GM12873 (cell line): ENCODE measurements at regions not wholly inside any gene's neighbourhood (a gene's known extent, or its start where the extent isn't known, plus 50 kb on each side); places are given as distances from the start of the nearest gene placed in this dataset.

ENCODE experiments used
- TF ChIP-seq, protein P1 (sequence below): IDR thresholded peaks from 2 replicates; pipeline ENCODE4 v1.5.1; 2012; ENCODE audit warnings: low read depth, mild to moderate bottlenecking, moderate library complexity, low read length, control low read depth; ENCODE audit not compliant: insufficient read depth; ENCODE audit errors: missing control alignments

DNA sequence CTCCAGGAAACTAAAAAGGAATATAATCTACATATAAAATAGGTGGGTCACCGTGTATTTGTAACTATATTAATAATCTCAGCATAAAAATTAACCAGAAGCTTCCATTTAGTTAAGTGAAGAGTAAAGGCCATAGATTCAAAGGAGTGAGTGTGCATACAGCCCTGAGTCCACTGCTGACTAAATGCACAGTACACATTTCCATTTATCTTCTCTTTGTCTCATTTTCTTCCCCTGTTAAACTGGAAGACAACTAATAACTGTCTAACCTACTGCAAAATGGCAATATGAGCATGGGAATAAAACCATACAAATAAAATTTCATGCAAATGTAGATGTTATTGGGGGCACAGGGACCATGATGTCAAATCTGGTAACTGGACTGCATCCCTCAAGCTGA lies 59.9 kb upstream of the DAB2 start:
- TF ChIP-seq, protein P1, sequence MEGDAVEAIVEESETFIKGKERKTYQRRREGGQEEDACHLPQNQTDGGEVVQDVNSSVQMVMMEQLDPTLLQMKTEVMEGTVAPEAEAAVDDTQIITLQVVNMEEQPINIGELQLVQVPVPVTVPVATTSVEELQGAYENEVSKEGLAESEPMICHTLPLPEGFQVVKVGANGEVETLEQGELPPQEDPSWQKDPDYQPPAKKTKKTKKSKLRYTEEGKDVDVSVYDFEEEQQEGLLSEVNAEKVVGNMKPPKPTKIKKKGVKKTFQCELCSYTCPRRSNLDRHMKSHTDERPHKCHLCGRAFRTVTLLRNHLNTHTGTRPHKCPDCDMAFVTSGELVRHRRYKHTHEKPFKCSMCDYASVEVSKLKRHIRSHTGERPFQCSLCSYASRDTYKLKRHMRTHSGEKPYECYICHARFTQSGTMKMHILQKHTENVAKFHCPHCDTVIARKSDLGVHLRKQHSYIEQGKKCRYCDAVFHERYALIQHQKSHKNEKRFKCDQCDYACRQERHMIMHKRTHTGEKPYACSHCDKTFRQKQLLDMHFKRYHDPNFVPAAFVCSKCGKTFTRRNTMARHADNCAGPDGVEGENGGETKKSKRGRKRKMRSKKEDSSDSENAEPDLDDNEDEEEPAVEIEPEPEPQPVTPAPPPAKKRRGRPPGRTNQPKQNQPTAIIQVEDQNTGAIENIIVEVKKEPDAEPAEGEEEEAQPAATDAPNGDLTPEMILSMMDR: no peak

DNA sequence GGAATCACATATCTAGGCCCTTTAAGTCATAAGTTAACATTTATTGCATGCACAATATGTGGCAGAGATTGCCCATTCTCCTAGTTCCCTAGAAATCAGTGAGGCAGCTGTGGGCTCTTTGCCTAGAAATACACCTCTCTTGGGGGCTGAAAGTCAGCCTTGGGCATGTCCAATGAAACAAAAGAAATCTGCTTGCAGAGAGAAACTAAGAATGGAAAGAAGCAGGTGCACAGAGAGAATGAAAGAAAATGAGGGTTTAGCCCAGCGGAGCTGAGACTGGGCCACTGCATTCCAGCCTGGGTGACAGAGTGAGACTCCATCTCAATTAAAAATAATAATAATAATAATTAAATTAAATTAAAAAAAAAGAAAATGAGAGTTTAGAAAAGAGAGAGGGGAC lies 57.3 kb upstream of the DAB2 start:
- TF ChIP-seq, protein P1: no peak

DNA sequence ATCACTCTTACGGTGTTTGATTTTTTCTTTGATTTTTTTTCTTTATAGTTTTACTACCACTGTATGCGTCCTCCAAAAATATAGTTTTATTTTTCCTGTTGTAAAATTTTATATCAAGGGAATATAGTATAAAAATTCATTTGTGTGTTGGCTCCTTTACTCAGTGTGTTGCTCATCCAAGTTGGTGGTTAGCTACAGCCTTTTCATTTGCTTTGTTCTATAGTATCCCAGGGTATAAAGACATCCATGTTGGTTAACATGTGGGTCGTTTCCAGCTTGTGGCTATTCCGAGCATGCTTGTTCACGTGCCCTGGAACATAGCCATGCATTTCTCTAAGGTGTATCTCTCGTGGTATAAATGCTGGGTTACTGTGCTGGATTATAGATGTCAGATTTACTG lies 54.8 kb upstream of the DAB2 start:
- TF ChIP-seq, protein P1: no peak

DNA sequence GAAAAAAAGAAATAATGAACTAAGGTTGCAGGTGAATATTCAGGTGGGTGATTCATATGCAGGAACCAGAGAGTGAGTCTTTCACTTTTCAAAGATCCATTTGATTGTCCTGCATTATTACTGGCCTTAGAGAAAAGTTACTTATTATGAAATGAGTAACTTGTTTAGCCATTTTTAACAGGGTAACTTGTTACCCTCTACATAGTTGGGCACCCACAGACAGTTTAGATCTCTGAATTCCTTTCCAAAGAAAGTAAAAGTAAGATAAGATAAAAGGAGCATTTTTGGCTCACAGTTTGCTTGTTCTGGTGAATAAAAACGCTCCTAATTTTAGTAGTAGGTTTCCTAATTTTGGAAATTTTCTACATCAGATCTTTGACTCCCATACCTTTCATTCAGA lies 54.1 kb upstream of the DAB2 start:
- TF ChIP-seq, protein P1: no peak

DNA sequence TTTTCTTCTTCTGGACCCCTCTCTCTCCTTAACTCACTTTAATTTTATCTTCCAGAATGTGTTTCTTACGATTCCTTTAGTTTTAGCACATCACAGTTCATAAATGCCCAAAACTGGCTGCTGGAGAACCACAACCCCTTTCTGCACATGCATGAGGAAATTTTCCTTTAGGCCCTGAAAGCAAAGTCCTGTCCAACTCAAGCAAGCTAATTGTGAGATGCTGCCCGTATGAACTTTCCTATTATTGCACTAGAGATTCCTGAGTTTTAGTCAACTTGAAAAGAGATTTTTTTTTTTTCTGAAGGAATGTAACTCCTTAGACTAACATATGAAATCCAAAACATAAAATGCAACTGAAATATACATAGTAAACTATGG lies 52.1 kb upstream of the DAB2 start:
- TF ChIP-seq, protein P1: no peak

DNA sequence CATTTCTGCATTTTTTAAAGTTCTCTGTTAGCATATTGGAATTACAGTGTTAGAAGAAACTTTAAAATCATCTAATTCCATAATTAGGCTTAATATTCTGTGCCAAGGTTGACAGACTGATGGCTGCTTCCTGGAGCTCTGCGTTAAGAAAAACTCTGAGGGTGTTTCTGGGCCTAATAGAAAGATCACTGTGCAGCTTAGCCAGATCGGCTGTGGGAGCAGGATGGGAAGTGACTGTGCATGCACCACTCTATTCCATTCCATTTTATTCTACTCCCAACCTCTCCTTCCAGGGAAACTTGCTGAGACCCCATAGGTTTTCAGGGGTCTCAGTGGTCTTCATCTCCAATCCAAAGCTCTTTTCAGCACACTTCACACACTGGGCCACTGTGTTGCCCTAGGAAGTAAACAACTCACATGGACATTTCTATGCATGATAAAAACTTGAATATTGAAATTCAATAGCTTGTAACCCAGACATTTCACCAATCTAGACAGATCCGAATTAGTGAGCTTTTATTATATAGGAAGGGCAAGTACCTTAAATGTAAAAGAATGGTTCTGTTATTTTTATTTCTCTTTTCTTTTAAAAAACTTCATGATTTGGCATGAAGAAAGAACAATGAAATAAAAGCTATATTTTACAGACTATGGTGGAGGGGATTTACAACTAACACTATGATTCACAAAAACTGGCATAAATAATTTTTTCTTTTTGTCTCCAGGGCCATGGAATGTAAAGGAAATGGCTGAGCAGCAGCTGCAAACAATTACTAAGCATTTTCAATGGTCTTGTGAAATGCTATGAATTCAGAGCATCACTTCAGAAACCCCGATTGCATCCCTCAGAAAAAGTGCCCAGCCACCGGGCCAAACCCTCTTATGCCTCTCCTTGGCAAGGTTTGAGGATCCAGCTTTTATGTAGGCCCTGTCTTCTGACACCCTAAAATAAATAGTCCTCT lies 51.4 kb upstream of the DAB2 start:
- TF ChIP-seq, protein P1: no peak

DNA sequence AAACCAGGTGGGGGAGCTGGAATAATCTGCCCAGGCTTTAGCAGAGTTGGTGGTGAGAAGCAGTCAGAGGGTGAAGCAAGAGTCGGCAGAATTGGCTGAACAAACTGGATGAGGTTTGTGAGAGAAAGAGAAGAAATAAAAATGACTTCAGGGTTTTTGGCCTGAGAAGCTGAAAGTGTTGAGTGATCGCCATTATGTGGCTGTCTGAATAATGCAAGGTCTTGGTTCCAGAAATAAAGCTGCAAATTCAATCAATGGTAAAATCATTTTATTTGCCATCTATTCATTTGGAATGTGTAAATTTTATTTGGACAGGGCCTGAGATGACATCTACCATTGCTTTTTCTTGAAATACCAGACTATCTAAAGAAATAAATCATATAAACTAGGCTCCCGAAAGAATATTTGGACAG lies 50.4 kb upstream of the DAB2 start:
- TF ChIP-seq, protein P1: no peak
